Esophagus muscularis mucosa (tissue), 3 donors: ENCODE measurements at regions not wholly inside any gene's neighbourhood (a gene's known extent, or its start where the extent isn't known, plus 50 kb on each side); places are given as distances from the start of the nearest gene placed in this dataset.

Experiments
- CTCF ChIP-seq, 3 experiments: fragments of 200-600 bp in 2 of 3; fragments of 450-650 bp in 1 of 3; sonication (generic) in 2 of 3; IDR thresholded peaks; one replicate each; pipeline ENCODE4 v1.5.1; 2017 to 2019; ENCODE audit warnings: antibody characterized with exemption in 3 of 3, mild to moderate bottlenecking in 2 of 3, moderate library complexity in 1 of 3
- POLR2A ChIP-seq: fragments of 450-650 bp; IDR thresholded peaks from one replicate; pipeline ENCODE4 v1.6.1; 2017; ENCODE audit warnings: antibody characterized with exemption, moderate library complexity, mild to moderate bottlenecking, low read depth
- POLR2AphosphoS5 ChIP-seq, 2 donors: sonication (generic); formaldehyde crosslinking; IDR thresholded peaks; one replicate each; pipeline ENCODE4 v1.6.1; 2017; ENCODE audit warnings: antibody characterized with exemption in 2 of 2

- no peak for TF ChIP-seq CTCF (IDR thresholded peaks at IDR 0.05)
- no peak for TF ChIP-seq POLR2A
- TF ChIP-seq POLR2AphosphoS5 (IDR thresholded peaks at IDR 0.05), result no peak
Measured at GRCh38 chr10:24150853-24151252, 58.1 kb upstream of the KIAA1217 start.
